Heart right ventricle (tissue), 16 donors: ENCODE measurements at regions not wholly inside any gene's neighbourhood (a gene's known extent, or its start where the extent isn't known, plus 50 kb on each side); places are given as distances from the start of the nearest gene placed in this dataset.

ENCODE experiments used
- ATAC-seq, 8 donors: fragments of 200-7000 bp; cut with Tn5 transposase; one replicate each; pipeline ENCODE4 v1.9.1; 2020; ENCODE audit warnings: mild to moderate bottlenecking in 8 of 8, moderate library complexity in 8 of 8, moderate number of reproducible peaks in 1 of 8
- DNase-seq, 2 donors: peaks; one replicate each; pipeline ENCODE4 v3.0.0-alpha.2; 2020
- H3K27ac ChIP-seq, 10 donors: fragments of 200-600 bp; sonication (generic) in 2 of 10; one replicate each; pipeline versions ENCODE4 v1.5.0 to v1.8.0; 2020 to 2022; ENCODE audit warnings: mild to moderate bottlenecking in 3 of 10
- H3K27me3 ChIP-seq, 7 donors: fragments of 200-600 bp; one replicate each; pipeline ENCODE4 v1.8.0; 2021 to 2022; ENCODE audit warnings: mild to moderate bottlenecking in 2 of 7
- H3K36me3 ChIP-seq, 9 donors: fragments of 200-600 bp; sonication (generic) in 1 of 9; one replicate each; pipeline versions ENCODE4 v1.5.0 to v1.8.0; 2020 to 2022; ENCODE audit warnings: mild to moderate bottlenecking in 2 of 9
- H3K4me1 ChIP-seq, 9 donors: fragments of 200-600 bp; sonication (generic) in 1 of 9; one replicate each; pipeline versions ENCODE4 v1.5.0 to v1.8.0; 2020 to 2022; ENCODE audit warnings: mild to moderate bottlenecking in 4 of 9
- H3K4me3 ChIP-seq, 10 donors: fragments of 200-600 bp; sonication (generic) in 2 of 10; one replicate each; pipeline versions ENCODE4 v1.5.0 to v1.8.0; 2020 to 2022; ENCODE audit warnings: mild to moderate bottlenecking in 7 of 10, moderate library complexity in 2 of 10
- H3K9me3 ChIP-seq, 11 donors: fragments of 200-600 bp in 10 of 11; sonication (generic) in 2 of 11; one replicate each; pipeline versions ENCODE4 v1.5.0 to v1.8.0; 2013 to 2022; ENCODE audit warnings: mild to moderate bottlenecking in 2 of 11, control low read depth in 1 of 11, moderate library complexity in 1 of 11
- WGBS, 2 donors: extraction: QIAGEN DNeasy Blood & Tissue Kit; methylation state at CpG; one replicate each; pipeline ENCODE4 v1.1.7; 2013; ENCODE audit warnings: inconsistent platforms in 1 of 2; 5-methylcytosine and 5-hydroxymethylcytosine counted together
- intact Hi-C, 10 donors: fragments of 100-400 bp; cut with DNase I; formaldehyde crosslinking; loops; one replicate each; pipeline versions ENCODE4 v1.11.1 to v1.14.2; 2022
- TF ChIP-seq, protein P1 (sequence below), 9 donors: fragments of 200-600 bp; sonication (generic) in 2 of 9; IDR thresholded peaks; one replicate each; pipeline versions ENCODE4 v1.5.0 to v1.8.0; 2021 to 2022; ENCODE audit warnings: antibody characterized with exemption in 9 of 9, mild to moderate bottlenecking in 5 of 9, moderate library complexity in 1 of 9
- donor health status: Arrhythmogenic right ventricular cardiomyopathy.
- donor health status: ischemic (EF 13 %, LVEDD 7.1; RV severe dilation, severe dysfunction).
- donor health status: healthy with polysubstance abuse.
- donor health status: DM: no; HTN: yes; CAD: no.
- donor health status: DM: no; HTN: no; CAD: no.
- donor health status: ischemic (EF 25% LVEDD 6.9; RV normal size, moderate dysfunction).
- donor health status: ischemic (EF 25% LVEDD 5.7; RV mildly dilated, moderate dysfunction).
- donor health status: healthy.
- donor health status: DM: yes; HTN: yes; CAD: no.
- donor health status: Ischemic cardiomyopathy.
- donor health status: ischemic (EF 35%, LVEDD 5.7; RV mildly dilated, moderate dysfunction).
- donor health status: nonischemic (EF 11% LVEDD 7.7; RV severe dilation, severe dysfunction).
- donor health status: DM: yes; HTN: yes; CAD: no.
- donor health status: PGD.
- donor health status: ischemic (EF 29% LVEDD 5.4; RV normal size, mild dysfunction).
- donor health status: nonischemic (EF 23%, LVEDD 6.1; RV moderate dilation, normal function).

- Histone ChIP-seq H3K9me3 (no peaks in the 10 kb centered on the region), H3K27me3 (no peaks in the 10 kb centered on the region), H3K27ac (no peak overlapping the region), H3K4me1 (no peaks in the 10 kb centered on the region), H3K4me3 (no peak overlapping the region), H3K36me3 (no peaks in the 10 kb centered on the region)
- no peak for DNase-seq
- intact Hi-C loops: no loop called here
- TF ChIP-seq, protein P1, sequence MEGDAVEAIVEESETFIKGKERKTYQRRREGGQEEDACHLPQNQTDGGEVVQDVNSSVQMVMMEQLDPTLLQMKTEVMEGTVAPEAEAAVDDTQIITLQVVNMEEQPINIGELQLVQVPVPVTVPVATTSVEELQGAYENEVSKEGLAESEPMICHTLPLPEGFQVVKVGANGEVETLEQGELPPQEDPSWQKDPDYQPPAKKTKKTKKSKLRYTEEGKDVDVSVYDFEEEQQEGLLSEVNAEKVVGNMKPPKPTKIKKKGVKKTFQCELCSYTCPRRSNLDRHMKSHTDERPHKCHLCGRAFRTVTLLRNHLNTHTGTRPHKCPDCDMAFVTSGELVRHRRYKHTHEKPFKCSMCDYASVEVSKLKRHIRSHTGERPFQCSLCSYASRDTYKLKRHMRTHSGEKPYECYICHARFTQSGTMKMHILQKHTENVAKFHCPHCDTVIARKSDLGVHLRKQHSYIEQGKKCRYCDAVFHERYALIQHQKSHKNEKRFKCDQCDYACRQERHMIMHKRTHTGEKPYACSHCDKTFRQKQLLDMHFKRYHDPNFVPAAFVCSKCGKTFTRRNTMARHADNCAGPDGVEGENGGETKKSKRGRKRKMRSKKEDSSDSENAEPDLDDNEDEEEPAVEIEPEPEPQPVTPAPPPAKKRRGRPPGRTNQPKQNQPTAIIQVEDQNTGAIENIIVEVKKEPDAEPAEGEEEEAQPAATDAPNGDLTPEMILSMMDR (IDR thresholded peaks at IDR 0.05): no peak
- 93 to 94% methylated on average over 1 of the region's 1 CpG for WGBS, 2 donors
- ATAC-seq: no peak
These were observed 618.2 kb upstream of the KIRREL3 start for GRCh38 chr11:127618721-127619120.

- DNase-seq: no peak
- H3K27me3 ChIP-seq: no peaks in the 10 kb centered on the region
These were observed 615.6 kb upstream of the KIRREL3 start for GRCh38 chr11:127616158-127616557.

GRCh38 chr11:127612607-127613006 is 612.0 kb upstream of the KIRREL3 start:
- ATAC-seq: no peak
- no peaks in the 10 kb centered on the region for H3K27me3 ChIP-seq
- H3K4me3 ChIP-seq: no peak overlapping the region
- no peak overlapping the region for H3K27ac ChIP-seq
- 72 to 76% methylated on average over 2 of the region's 2 CpGs for WGBS, 2 donors
- H3K4me1 ChIP-seq: no peaks in the 10 kb centered on the region
- no peaks in the 10 kb centered on the region for H3K36me3 ChIP-seq
- DNase-seq: no peak
- TF ChIP-seq, protein P1 (IDR thresholded peaks at IDR 0.05): no peak
- no peaks in the 10 kb centered on the region for H3K9me3 ChIP-seq
- intact Hi-C loops: no loop called here

More at GRCh38 chr11:127616158-127616557, 615.6 kb upstream of the KIRREL3 start:
- H3K27ac ChIP-seq: no peak overlapping the region
- no peak overlapping the region for H3K4me3 ChIP-seq
- 82 to 84% methylated on average over 8 of the region's 8 CpGs for WGBS, 2 donors
- no peak for ATAC-seq
- H3K36me3 ChIP-seq: no peaks in the 10 kb centered on the region
- TF ChIP-seq, protein P1 (IDR thresholded peaks at IDR 0.05): no peak
- no peaks in the 10 kb centered on the region for H3K9me3 ChIP-seq
- intact Hi-C loops: no loop called here
- no peaks in the 10 kb centered on the region for H3K4me1 ChIP-seq

DNA sequence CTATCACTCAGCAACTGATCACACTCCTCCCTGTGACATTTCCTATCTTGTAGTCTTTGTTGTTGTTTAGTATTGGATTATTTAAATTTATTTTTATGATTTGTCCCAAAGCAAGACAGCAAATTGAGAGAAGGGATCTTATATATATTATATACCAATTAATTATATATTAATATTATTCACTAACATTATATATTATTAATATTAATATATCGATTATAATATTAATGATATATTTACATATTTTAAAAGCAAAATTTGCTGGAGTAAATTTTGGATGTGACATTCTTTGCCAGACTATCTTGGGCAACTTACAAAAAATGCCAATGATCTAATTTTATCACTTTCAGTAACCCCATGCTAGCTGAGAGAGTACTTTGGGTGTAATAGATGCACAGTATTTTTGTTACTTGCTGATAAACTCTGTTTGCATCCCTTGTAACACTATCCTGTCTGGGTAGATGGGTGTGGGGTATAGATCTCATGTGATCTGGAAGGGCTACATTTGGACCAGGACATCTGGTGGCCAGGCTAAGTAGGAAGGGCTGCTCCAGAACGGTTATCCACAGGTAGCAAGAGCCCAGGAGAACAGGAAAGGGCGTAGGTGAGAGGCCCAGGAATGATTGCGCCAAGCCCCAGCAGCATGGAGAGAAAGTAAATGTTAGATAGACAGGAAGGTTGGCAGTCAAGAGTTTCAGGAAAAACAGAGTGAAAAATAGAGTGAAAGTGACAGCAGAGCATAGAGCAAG is 608.6 kb upstream of the KIRREL3 start:
- TF ChIP-seq, protein P1 (IDR thresholded peaks at IDR 0.05): no peak
- Histone ChIP-seq H3K4me3 (no peak overlapping the region), H3K36me3 (no peaks in the 10 kb centered on the region), H3K9me3 (no peaks in the 10 kb centered on the region), H3K27ac (no peak overlapping the region), H3K27me3 (no peaks in the 10 kb centered on the region), H3K4me1 (no peaks in the 10 kb centered on the region)
- WGBS, 2 donors: 85 to 86% methylated on average over 4 of the region's 4 CpGs
- DNase-seq (no peak), ATAC-seq (no peak)
- intact Hi-C loops: no loop called here
